ENCODE measurements at regions not wholly inside any gene's neighbourhood (a gene's known extent, or its start where the extent isn't known, plus 50 kb on each side); places are given as distances from the start of the nearest gene placed in this dataset.

- TF ChIP-seq CTCF (conservative IDR thresholded peaks at IDR 0.05 in 1 of 2, IDR thresholded peaks at IDR 0.05 in 1 of 2; ENCODE audit: low read depth in 1 of 2, low read length in 2 of 2), result no peak
- no peak for TF ChIP-seq EZH2 (IDR thresholded peaks at IDR 0.05; ENCODE audit: low read length, missing control alignments)
Measured at GRCh38 chr21:41583274-41583790, 75.4 kb upstream of the TMPRSS2 start.

Data from fibroblast of lung (primary cell).